ENCODE measurements at regions not wholly inside any gene's neighbourhood (a gene's known extent, or its start where the extent isn't known, plus 50 kb on each side); places are given as distances from the start of the nearest gene placed in this dataset.

GRCh38 chr10:1957057-1957456 is 219.7 kb upstream of the ADARB2 start:
- H3K79me2 ChIP-seq (replicated peaks; ENCODE audit: insufficient read depth) = no peaks in the 10 kb centered on the region
- H3K27ac ChIP-seq (ENCODE audit: low read depth) = no peak overlapping the region
- no peak overlapping the region for H3K27ac Mint-ChIP-seq
- no peak overlapping the region for H3K4me3 Mint-ChIP-seq
- no peak overlapping the region for H2AFZ ChIP-seq
- H3K9me3 Mint-ChIP-seq = no peaks in the 10 kb centered on the region
- no peaks in the 10 kb centered on the region for H3K9me2 ChIP-seq (ENCODE audit: insufficient read depth)
- H3K36me3 Mint-ChIP-seq (ENCODE audit: low read depth) = no peaks in the 10 kb centered on the region
- H3K4me2 ChIP-seq = no peak overlapping the region
- ATAC-seq = no peak
- TF ChIP-seq ZNF114 (CRISPR knock-in tag; IDR thresholded peaks at IDR 0.05) = no peak
- no peak for TF ChIP-seq ETS1 (IDR thresholded peaks at IDR 0.05)
- TF ChIP-seq JUNB (IDR thresholded peaks at IDR 0.05; ENCODE audit: unreplicated experiment) = no peak
- no peak for TF ChIP-seq CTCF (conservative IDR thresholded peaks at IDR 0.05; ENCODE audit: low read depth in 2 of 2)
- TF ChIP-seq REST (IDR thresholded peaks at IDR 0.05; ENCODE audit: unreplicated experiment) = no peak
- TF ChIP-seq EZH2phosphoT487 (IDR thresholded peaks at IDR 0.05; ENCODE audit: unreplicated experiment) = no peak
- no peak for TF ChIP-seq NANOG (IDR thresholded peaks at IDR 0.05; ENCODE audit: borderline replicate concordance)
- no peak for TF ChIP-seq EZH2 (IDR thresholded peaks at IDR 0.05; ENCODE audit: low read depth, unreplicated experiment)
- no peak for TF ChIP-seq POLR2AphosphoS5 (IDR thresholded peaks at IDR 0.05; ENCODE audit: low read depth)
- H3K4me1 ChIP-seq (ENCODE audit: insufficient read depth) = no peaks in the 10 kb centered on the region
- H3K4me3 ChIP-seq = no peak overlapping the region
- DNase-seq (ENCODE audit: low spot score) = no peak
- no peaks in the 10 kb centered on the region for H3F3A ChIP-seq (replicated peaks; ENCODE audit: low read depth)
- no peaks in the 10 kb centered on the region for H3K36me3 ChIP-seq (ENCODE audit: insufficient read depth)
- H3K27me3 Mint-ChIP-seq (ENCODE audit: insufficient read depth, low read depth, poor library complexity) = peaks cover 10% of the 10 kb centered on the region
- no peaks in the 10 kb centered on the region for H4K20me1 ChIP-seq (replicated peaks; ENCODE audit: insufficient read depth)
- H3K27me3 ChIP-seq (ENCODE audit: insufficient read depth) = no peaks in the 10 kb centered on the region
- no peaks in the 10 kb centered on the region for H3K4me1 Mint-ChIP-seq

- H3K27ac Mint-ChIP-seq = no peak overlapping the region
- ATAC-seq = no peak
- no peaks in the 10 kb centered on the region for H3K36me3 ChIP-seq (ENCODE audit: insufficient read depth)
- no peak for TF ChIP-seq CTCF (conservative IDR thresholded peaks at IDR 0.05; ENCODE audit: low read depth in 2 of 2)
- no peak for TF ChIP-seq ZNF331 (CRISPR knock-in tag; IDR thresholded peaks at IDR 0.05; ENCODE audit: low read depth)
- TF ChIP-seq REST (IDR thresholded peaks at IDR 0.05; ENCODE audit: unreplicated experiment) = no peak
These were observed 217.0 kb upstream of the ADARB2 start for GRCh38 chr10:1954300-1954699.

More at GRCh38 chr10:1954300-1954699, 217.0 kb upstream of the ADARB2 start:
- Mint-ChIP-seq H3K27me3 (ENCODE audit: insufficient read depth, low read depth, poor library complexity) (peaks cover 8% of the 10 kb centered on the region), H3K36me3 (ENCODE audit: low read depth) (no peaks in the 10 kb centered on the region), H3K4me1 (no peaks in the 10 kb centered on the region), H3K9me3 (no peaks in the 10 kb centered on the region), H3K4me3 (no peak overlapping the region)
- Histone ChIP-seq H4K20me1 (replicated peaks; ENCODE audit: insufficient read depth) (no peaks in the 10 kb centered on the region), H2AFZ (no peak overlapping the region), H3K27me3 (ENCODE audit: insufficient read depth) (no peaks in the 10 kb centered on the region), H3K4me2 (no peak overlapping the region), H3K4me3 (no peak overlapping the region), H3K27ac (ENCODE audit: low read depth) (no peak overlapping the region), H3K9me2 (ENCODE audit: insufficient read depth) (no peaks in the 10 kb centered on the region), H3K79me2 (replicated peaks; ENCODE audit: insufficient read depth) (no peaks in the 10 kb centered on the region), H3F3A (replicated peaks; ENCODE audit: low read depth) (no peaks in the 10 kb centered on the region), H3K4me1 (ENCODE audit: insufficient read depth) (no peaks in the 10 kb centered on the region)
- DNase-seq (ENCODE audit: low spot score) = no peak
